BLaER1 treated with 17β-estradiol and CSF1 and Interleukin-3, amounts not matched to agents 10 nM and 100 nM (cell line): ENCODE measurements at regions not wholly inside any gene's neighbourhood (a gene's known extent, or its start where the extent isn't known, plus 50 kb on each side); places are given as distances from the start of the nearest gene placed in this dataset.

Experiments
- H3K27ac ChIP-seq, 11 experiments: shearing (Covaris generic); formaldehyde crosslinking; 2 replicates each; pipeline ENCODE4 v1.8.1; 2022
- H3K27me3 ChIP-seq, 11 experiments: shearing (Covaris generic); formaldehyde crosslinking; 2 replicates each; pipeline ENCODE4 v1.8.1; 2022
- H3K36me3 ChIP-seq, 11 experiments: shearing (Covaris generic); formaldehyde crosslinking; 2 replicates each; pipeline ENCODE4 v1.8.1; 2022
- H3K4me1 ChIP-seq, 10 experiments: shearing (Covaris generic); formaldehyde crosslinking; 2 replicates each; pipeline ENCODE4 v1.8.1; 2022
- H3K4me2 ChIP-seq, 11 experiments: shearing (Covaris generic); formaldehyde crosslinking; 2 replicates each; pipeline ENCODE4 v1.8.1; 2022
- H3K4me3 ChIP-seq, 10 experiments: shearing (Covaris generic); formaldehyde crosslinking; 2 replicates each; pipeline ENCODE4 v1.8.1; 2022
- H3K9ac ChIP-seq, 11 experiments: shearing (Covaris generic); formaldehyde crosslinking; 2 replicates each; pipeline ENCODE4 v1.8.1; 2022
- H3K9me3 ChIP-seq, 11 experiments: shearing (Covaris generic); formaldehyde crosslinking; replicated peaks in 1 of 11; 2 replicates each; pipeline ENCODE4 v1.8.1; 2022
- H4K20me1 ChIP-seq, 11 experiments: shearing (Covaris generic); formaldehyde crosslinking; 2 replicates each; pipeline ENCODE4 v1.8.1; 2022
- Cebpa-rat ChIP-seq, 11 experiments: shearing (Covaris generic); IDR thresholded peaks; 2 replicates each; pipeline ENCODE4 v1.8.1; 2022

DNA sequence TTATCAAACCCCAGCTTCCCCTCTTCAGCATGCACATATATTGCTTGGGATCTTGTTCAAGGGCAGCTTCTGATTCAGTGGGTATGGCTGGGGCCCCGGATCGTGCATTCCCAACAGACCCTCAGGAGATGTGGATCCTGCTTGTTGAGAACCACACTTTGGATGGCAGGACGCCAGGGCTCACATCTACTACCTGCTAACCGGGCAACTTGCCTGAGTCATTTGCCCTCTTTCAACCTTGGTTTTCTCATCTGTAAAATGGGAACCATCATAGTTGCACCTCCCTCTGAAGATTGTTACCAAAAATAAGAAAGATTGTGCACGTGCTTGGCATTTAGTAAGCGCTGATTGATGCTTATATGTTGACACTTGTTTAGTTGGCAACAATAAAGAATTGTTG, 154.6 kb downstream of the ACKR3 start:
- Histone ChIP-seq H3K9ac (no peak overlapping the region), H3K27ac (no peak overlapping the region), H4K20me1 (no peaks in the 10 kb centered on the region), H3K9me3 (peaks cover 0 to 2% (median 0%) of the 10 kb centered on the region in 11 experiments; a peak in 3 of 22 replicates), H3K4me3 (no peak overlapping the region), H3K27me3 (no peaks in the 10 kb centered on the region), H3K4me1 (peaks cover 0 to 7% (median 0%) of the 10 kb centered on the region in 10 experiments; a peak in 3 of 20 replicates), H3K4me2 (no peak overlapping the region), H3K36me3 (no peaks in the 10 kb centered on the region)
- TF ChIP-seq Cebpa-rat (IDR thresholded peaks at IDR 0.05): no peak

- H3K9ac ChIP-seq: no peak overlapping the region
- no peak overlapping the region for H3K4me3 ChIP-seq
- peaks cover under 1 to 9% (median 2%) of the 10 kb centered on the region in 10 experiments; a peak in 14 of 20 replicates for H3K4me1 ChIP-seq
- no peaks in the 10 kb centered on the region for H4K20me1 ChIP-seq
- H3K36me3 ChIP-seq: no peaks in the 10 kb centered on the region
- H3K27ac ChIP-seq: no peak overlapping the region
- no peak overlapping the region for H3K4me2 ChIP-seq
- no peaks in the 10 kb centered on the region for H3K27me3 ChIP-seq
- no peak for TF ChIP-seq Cebpa-rat (IDR thresholded peaks at IDR 0.05)
- peaks cover 0 to 11% (median 0%) of the 10 kb centered on the region in 11 experiments; a peak in 3 of 22 replicates for H3K9me3 ChIP-seq
Observed at GRCh38 chr2:236726701-236727450, 157.3 kb downstream of the ACKR3 start.

DNA sequence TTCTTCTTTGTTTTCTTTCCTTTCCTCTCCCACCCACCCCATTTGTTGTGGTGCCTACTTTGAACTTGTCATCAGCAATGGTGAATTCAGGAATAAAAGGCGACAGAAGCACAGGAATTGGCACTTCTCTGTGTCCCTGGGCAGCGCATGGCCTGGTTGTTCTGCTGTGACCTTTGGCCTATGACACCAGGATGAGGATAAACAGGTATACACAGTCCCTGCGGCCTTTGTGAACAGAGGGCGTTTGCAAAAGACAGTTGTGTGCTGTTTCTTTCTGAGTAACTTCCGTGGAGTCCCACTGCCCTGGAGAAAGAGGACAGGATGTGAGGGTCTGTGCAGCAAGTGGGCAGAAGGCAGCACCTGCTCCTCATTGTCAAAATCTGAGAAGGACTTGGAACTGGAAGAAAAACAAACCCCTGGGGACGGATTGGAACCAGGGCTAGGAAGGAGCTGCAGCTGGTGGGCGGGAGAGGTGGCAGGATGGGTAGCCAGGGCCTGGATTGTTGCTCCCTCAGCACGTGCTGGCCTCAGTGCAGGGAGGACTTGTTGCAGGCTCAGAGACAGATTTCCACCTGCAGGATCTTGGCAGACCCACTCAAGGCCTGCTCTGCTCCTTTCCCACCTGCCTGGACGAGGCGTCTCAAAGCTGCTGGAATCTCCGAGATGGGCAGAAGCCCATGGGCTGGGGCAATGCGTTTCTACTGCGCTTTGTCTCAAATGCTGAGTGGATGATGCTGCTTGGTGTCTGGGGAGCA, 159.5 kb downstream of the ACKR3 start:
- TF ChIP-seq Cebpa-rat (IDR thresholded peaks at IDR 0.05): no peak
- Histone ChIP-seq H3K36me3 (no peaks in the 10 kb centered on the region), H3K4me2 (no peak overlapping the region), H3K4me1 (peaks cover 8 to 16% (median 9%) of the 10 kb centered on the region in 10 experiments; a peak in 19 of 20 replicates), H3K27ac (no peak overlapping the region), H3K9ac (no peak overlapping the region), H3K27me3 (no peaks in the 10 kb centered on the region), H3K9me3 (peaks cover 0 to 11% (median 0%) of the 10 kb centered on the region in 11 experiments; a peak in 3 of 22 replicates), H3K4me3 (no peak overlapping the region), H4K20me1 (no peaks in the 10 kb centered on the region)

GRCh38 chr2:236730393-236730792, 160.8 kb downstream of the ACKR3 start:
- Histone ChIP-seq H3K4me3 (no peak overlapping the region), H4K20me1 (no peaks in the 10 kb centered on the region), H3K36me3 (no peaks in the 10 kb centered on the region), H3K4me2 (no peak overlapping the region), H3K27me3 (no peaks in the 10 kb centered on the region), H3K9me3 (peaks cover 0 to 11% (median 0%) of the 10 kb centered on the region in 11 experiments; a peak in 3 of 22 replicates), H3K27ac (no peak overlapping the region), H3K9ac (no peak overlapping the region), H3K4me1 (peaks cover 8 to 16% (median 9%) of the 10 kb centered on the region in 10 experiments; a peak in 19 of 20 replicates)
- no peak for TF ChIP-seq Cebpa-rat (IDR thresholded peaks at IDR 0.05)

GRCh38 chr2:236731767-236732580, 162.3 kb downstream of the ACKR3 start:
- H3K27me3 ChIP-seq: no peaks in the 10 kb centered on the region
- H3K4me2 ChIP-seq: peak overlapping the region; percentile 1 to 58 (median 37); a peak in 18 of 22 replicates
- no peaks in the 10 kb centered on the region for H3K36me3 ChIP-seq
- TF ChIP-seq Cebpa-rat (IDR thresholded peaks at IDR 0.05): no peak
- H3K9ac ChIP-seq: no peak overlapping the region
- no peaks in the 10 kb centered on the region for H4K20me1 ChIP-seq
- H3K9me3 ChIP-seq: peaks cover 0 to 11% (median 0%) of the 10 kb centered on the region in 11 experiments; a peak in 3 of 22 replicates
- no peak overlapping the region for H3K4me3 ChIP-seq
- H3K27ac ChIP-seq: no peak overlapping the region
- H3K4me1 ChIP-seq: peaks cover 8 to 16% (median 9%) of the 10 kb centered on the region in 10 experiments; a peak in 19 of 20 replicates

DNA sequence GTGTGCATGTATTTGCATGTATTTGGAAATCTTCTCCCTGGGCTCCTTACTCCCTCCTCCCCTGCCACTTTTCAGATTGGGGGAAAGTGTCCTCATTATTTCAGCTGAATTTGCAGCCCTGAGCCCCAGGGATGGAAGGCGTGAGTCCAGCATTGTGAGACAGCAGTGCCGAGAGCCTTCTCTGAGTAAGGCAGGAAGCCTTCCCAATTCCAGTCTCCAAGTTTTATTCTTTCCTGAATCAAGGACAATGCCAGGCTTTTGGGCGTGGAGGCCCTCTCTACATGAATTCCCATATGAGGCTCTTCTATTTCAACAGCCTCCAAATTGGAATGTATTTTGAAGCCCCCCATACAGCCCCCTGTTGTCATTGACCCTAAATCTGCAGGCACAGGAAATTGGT, 163.5 kb downstream of the ACKR3 start:
- H3K27me3 ChIP-seq: no peaks in the 10 kb centered on the region
- H3K4me2 ChIP-seq: no peak overlapping the region
- H3K9me3 ChIP-seq: peaks cover 0 to 11% (median 0%) of the 10 kb centered on the region in 11 experiments; a peak in 3 of 22 replicates
- no peaks in the 10 kb centered on the region for H4K20me1 ChIP-seq
- H3K4me1 ChIP-seq: peaks cover 8 to 16% (median 9%) of the 10 kb centered on the region in 10 experiments; a peak in 19 of 20 replicates
- H3K4me3 ChIP-seq: no peak overlapping the region
- H3K27ac ChIP-seq: no peak overlapping the region
- no peaks in the 10 kb centered on the region for H3K36me3 ChIP-seq
- TF ChIP-seq Cebpa-rat (IDR thresholded peaks at IDR 0.05): no peak
- H3K9ac ChIP-seq: no peak overlapping the region

- Histone ChIP-seq H3K9me3 (no peaks in the 10 kb centered on the region), H3K4me2 (no peak overlapping the region), H4K20me1 (no peaks in the 10 kb centered on the region), H3K9ac (no peak overlapping the region), H3K27ac (no peak overlapping the region), H3K4me3 (no peak overlapping the region), H3K36me3 (no peaks in the 10 kb centered on the region), H3K27me3 (no peaks in the 10 kb centered on the region), H3K4me1 (peaks cover 18 to 27% (median 23%) of the 10 kb centered on the region in 10 experiments)
- no peak for TF ChIP-seq Cebpa-rat (IDR thresholded peaks at IDR 0.05)
Observed at GRCh38 chr2:236735825-236736238, 166.2 kb downstream of the ACKR3 start.

DNA sequence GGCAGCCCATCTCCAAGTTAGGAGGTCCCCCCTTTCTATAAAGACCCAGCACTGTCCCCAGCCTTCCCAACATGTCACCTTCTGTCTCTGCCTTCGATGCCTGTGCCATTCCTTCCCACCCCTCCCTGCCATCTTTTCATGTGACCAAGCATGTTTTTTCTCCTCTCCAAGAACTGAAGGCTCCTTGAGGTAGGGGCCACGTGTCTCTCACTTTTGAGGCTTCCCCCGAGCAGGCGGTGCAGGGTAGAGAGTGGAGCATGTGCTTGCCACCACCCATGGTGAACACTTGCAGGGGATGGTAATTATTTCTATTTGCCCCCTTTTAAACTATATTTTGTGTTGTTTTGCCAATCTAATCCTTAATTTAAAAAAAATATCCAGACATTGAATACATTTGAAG, 168.4 kb downstream of the ACKR3 start:
- no peak overlapping the region for H3K27ac ChIP-seq
- H3K4me3 ChIP-seq: no peak overlapping the region
- peaks cover 24 to 32% (median 28%) of the 10 kb centered on the region in 10 experiments for H3K4me1 ChIP-seq
- H3K9ac ChIP-seq: no peak overlapping the region
- peaks cover 0 to 9% (median 0%) of the 10 kb centered on the region in 11 experiments; a peak in 2 of 22 replicates for H3K9me3 ChIP-seq
- no peak overlapping the region for H3K4me2 ChIP-seq
- no peak for TF ChIP-seq Cebpa-rat (IDR thresholded peaks at IDR 0.05)
- no peaks in the 10 kb centered on the region for H3K36me3 ChIP-seq
- H4K20me1 ChIP-seq: no peaks in the 10 kb centered on the region
- H3K27me3 ChIP-seq: no peaks in the 10 kb centered on the region
